ENCODE measurements at regions not wholly inside any gene's neighbourhood (a gene's known extent, or its start where the extent isn't known, plus 50 kb on each side); places are given as distances from the start of the nearest gene placed in this dataset.

DNA sequence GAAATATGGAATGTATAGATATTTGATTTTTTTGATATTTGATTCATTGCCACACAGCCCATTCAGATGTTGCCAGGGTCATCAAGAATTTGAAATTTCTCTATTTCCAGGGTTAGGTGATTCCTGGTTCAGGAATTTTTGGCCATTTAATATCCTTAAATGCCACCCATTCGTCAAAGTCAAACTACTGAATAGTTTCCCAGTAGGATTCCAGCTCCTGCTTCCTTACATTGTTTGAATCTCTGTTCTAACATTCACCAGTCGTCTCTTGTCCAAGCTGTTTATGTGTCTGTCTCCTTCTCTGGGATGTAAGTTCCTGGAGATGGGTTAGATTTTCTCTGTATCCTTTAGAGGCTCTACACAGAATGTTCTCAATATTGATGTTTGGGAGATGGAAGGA lies 124.9 kb upstream of the TLE3 start:
- in situ Hi-C loops (cut with HindIII; ENCODE audit: low sequenced_read_pairs), result no loop called here

GRCh38 chr15:70220490-70221096 lies 122.9 kb upstream of the TLE3 start:
- no peak for DNase-seq (ENCODE audit: low spot score)
- in situ Hi-C loops (cut with HindIII; ENCODE audit: low sequenced_read_pairs), result no loop called here

More for the DNA sequence above, 124.9 kb upstream of the TLE3 start:
- no peak for DNase-seq (ENCODE audit: low spot score)

GRCh38 chr15:70219966-70220365 lies 122.2 kb upstream of the TLE3 start:
- DNase-seq (ENCODE audit: low spot score), result no peak
- in situ Hi-C loops (cut with HindIII; ENCODE audit: low sequenced_read_pairs), result no loop called here

DNA sequence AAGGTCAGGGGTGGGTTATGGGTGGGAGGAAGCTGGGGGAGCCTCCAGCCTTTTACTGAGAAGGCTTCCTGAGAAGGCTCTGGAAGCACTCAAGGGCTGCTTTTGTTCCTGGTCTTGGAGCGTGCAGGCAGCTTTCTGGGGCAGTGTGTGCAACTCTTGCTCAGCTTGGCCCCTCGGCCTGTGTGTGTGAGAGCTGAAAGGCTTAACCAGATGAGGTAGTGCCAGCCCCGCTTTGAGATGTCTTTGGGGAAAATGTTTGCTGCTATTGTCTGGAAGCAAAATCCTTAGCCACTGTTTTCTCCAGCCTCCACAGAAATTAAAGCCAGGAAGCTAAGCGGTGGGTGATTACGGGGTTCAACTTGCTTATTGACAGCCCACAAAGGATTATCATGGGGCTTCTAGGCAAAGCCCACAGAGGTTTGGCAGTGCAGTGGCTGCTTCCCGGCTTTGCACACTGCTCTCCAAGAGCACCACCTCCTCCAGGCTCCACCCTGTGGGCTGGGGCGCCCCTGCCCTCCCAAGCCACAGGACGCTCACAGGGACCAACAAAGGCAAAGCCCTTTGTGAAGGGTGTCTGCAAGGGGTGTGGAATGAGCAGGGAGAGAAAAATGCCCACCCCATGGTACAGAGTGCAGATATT lies 121.7 kb upstream of the TLE3 start:
- in situ Hi-C loops (cut with HindIII; ENCODE audit: low sequenced_read_pairs), result no loop called here
- no peak for DNase-seq (ENCODE audit: low spot score)

DNA sequence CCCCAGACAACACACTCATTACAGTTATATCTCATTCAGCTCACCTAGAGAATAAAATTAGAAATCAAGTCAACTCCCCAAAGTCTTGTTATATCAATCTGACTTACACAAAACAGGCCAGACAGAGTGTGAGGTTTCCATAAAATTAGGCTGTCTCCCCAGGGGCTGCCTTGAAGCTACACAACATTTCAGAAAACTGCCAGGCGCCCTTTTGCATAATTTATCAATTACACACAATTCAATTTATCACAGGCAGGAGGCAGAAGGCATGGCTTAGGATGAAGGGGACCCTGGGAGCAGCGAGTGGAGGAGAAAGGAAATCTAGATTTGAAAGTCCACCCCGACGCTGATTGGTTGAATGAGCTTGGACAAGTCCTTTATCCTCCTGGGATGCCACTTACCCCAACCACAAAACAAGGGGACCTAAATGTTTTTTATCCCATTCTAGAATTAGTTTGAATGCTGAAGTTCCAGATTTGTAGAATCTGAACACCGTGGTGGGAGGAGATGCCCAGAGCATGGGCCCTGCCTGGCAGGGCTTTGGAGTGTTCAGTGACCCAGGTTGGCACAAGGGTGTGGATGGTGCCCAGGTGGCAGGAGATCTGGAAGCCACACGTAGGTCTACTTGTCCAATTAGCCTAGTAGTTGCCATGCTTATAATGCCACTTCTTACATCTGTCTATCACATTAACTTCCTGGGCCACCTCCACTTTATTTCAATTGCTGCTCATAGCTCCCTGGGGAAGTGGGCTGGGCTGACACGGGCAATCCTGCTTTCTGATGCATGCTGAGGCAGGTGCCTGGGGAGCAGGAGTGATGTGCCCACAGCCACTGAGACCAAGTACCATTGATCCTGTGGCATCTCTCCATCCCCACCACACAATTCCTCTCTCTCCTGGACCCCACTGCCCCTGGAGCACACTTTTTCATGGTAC lies 119.8 kb upstream of the TLE3 start:
- in situ Hi-C loops (cut with HindIII; ENCODE audit: low sequenced_read_pairs), result no loop called here
- DNase-seq (ENCODE audit: low spot score), result no peak

GRCh38 chr15:70215951-70216350 lies 118.2 kb upstream of the TLE3 start:
- no peak for DNase-seq (ENCODE audit: low spot score)
- in situ Hi-C loops (cut with HindIII; ENCODE audit: low sequenced_read_pairs), result no loop called here

DNA sequence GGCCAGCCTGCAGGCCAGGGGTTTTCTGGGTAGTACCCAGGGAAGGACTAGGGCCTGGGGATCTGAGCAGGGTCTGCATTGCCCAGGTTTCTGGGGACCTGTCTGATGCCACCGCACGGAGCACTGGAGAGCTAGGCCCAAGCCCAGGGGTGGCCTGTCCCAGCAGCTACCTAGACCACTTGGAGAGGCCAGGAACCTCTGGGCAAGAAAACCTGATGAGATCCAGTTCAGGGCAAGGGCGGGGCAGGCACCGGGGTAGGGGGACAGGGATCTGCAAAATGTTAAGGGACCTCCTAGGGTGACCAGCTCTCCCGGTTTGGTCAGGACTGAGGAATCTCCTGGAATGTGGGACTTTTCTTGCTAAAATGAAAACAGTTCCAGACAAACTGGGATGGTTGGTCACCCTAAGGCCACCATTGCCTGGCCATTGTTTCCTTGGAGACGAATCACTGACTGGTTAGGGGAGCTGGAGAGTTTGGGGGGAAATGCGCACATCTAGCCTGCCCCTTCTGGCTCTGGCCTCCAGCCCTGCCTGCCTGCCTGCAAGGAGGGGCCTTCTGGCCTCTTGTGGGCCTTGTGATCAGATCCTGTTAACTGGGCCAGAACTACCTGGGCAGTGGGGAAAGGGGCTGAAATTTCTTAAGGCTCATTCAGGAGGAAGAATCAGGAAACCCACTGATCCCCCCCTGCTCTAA lies 117.4 kb upstream of the TLE3 start:
- DNase-seq (ENCODE audit: low spot score), result no peak
- in situ Hi-C loops (cut with HindIII; ENCODE audit: low sequenced_read_pairs), result no loop called here

DNA sequence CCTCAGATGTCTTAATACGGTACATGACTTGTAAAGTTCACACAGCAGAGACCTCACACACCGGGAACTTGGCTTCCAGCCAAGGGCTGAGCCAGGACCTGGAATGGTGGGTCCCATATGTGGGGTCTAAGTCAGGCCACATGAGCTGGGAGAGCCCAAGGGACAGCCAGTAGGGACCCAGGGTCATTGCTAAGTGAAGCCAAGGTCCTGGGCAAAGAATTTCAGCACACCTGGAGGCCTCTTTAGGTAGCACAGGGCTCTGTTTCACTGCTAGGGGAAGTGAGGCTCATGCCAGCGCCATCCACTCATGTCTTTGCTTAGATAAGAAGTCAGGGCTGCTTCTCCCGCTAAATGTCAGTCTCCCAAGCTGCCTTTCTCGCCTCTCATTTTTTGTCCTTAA lies 116.6 kb upstream of the TLE3 start:
- in situ Hi-C loops (cut with HindIII; ENCODE audit: low sequenced_read_pairs), result no loop called here
- DNase-seq (ENCODE audit: low spot score), result no peak

DNA sequence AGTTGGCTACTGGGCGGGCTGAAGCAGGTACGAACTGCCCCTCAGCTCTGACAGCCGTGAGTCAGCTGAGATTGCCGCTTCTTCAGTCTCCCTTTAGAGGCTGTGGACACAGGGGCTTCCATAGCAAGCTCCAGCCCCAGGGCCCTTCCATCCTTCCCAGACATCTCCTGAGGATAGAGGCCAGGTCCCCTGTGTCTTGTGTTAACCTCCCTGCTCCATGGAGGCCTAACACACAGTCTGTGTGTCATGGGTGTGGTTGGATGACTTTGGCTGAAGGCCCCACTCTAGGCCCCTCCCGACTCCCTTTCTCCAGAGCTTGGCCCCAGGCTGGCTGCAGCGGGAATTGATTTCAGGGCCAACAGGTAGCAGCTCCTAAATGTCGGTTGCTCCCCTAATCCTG lies 116.1 kb upstream of the TLE3 start:
- in situ Hi-C loops (cut with HindIII; ENCODE audit: low sequenced_read_pairs), result no loop called here
- no peak for DNase-seq (ENCODE audit: low spot score)

DNA sequence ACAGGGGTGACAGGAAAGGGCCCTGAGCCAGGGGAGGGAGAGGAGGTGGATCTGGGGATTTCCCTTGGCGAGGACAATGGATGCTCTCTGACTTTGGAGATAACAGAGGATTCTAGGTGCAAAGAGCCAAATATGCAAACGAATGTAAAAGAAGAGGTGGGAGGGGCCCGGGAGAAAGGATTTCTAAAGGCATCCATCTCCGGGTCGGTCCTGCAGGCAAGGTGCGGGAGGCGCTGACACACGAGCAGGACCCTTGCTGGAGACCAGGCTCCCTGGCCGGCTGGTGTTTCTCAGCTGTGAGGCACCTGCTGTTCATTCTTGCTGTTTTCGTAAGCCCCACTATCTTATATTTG lies 115.2 kb upstream of the TLE3 start:
- in situ Hi-C loops (cut with HindIII; ENCODE audit: low sequenced_read_pairs), result no loop called here
- no peak for DNase-seq (ENCODE audit: low spot score)

DNA sequence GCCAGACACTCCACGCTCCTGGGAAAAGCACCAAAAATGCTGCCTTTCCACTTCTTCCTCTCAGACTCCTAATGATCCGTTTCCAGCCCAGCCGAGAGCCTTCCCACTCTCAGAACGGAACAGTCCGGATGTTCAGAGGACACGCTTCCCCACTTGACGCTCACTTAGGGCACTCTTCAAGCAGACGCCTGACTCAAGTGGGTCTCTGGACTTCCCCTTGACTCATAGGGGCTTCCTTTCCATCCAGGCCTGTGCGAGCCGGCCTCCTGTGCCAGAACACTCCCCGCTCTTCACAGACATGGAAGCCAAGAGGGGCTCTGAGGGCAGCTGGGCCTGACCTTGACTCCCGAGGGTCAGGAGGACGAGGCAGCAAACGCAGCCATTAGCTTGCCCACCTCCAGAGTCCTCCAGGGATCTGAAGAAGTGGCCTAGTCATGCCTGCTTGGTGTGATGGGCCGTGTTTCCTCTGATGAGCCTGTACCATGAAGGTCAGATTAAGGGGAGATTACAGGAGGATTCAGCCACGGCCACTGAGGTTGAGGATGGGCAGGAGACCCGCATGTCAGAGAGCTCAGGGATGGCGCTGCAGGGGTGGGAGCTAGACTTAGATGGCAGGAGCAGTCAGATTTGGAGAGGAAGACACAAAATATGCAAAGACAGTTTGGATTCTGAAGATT lies 114.7 kb upstream of the TLE3 start:
- no peak for DNase-seq (ENCODE audit: low spot score)
- in situ Hi-C loops (cut with HindIII; ENCODE audit: low sequenced_read_pairs), result no loop called here

DNA sequence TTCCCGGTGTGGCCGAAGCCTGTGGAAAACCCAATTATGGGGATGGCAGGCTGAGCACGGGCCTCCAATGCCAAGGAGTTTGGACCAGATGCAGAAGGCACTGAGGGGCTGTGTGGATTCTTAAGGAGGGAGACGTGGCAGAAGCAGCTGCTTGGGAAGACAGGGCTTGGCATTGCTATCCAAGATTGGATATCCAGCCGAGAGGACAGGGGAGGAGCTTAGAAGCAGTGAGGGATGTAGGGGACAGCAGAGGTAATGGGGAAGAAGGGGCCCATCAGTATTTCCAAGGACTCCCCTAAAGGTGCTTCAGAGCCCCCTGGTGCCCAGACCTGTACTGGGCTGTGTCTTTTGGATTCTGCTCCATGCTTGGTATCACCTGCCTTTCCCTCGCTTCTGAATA lies 112.8 kb upstream of the TLE3 start:
- in situ Hi-C loops (cut with HindIII; ENCODE audit: low sequenced_read_pairs), result no loop called here

GRCh38 chr15:70210076-70210475 lies 112.4 kb upstream of the TLE3 start:
- DNase-seq (ENCODE audit: low spot score), result no peak
- in situ Hi-C loops (cut with HindIII; ENCODE audit: low sequenced_read_pairs), result no loop called here

More for the DNA sequence above, 112.8 kb upstream of the TLE3 start:
- no peak for DNase-seq (ENCODE audit: low spot score)

- DNase-seq (ENCODE audit: low spot score), result no peak
- in situ Hi-C loops (cut with HindIII; ENCODE audit: low sequenced_read_pairs), result no loop called here
Observed at GRCh38 chr15:70209499-70209898, 111.8 kb upstream of the TLE3 start.

GRCh38 chr15:70208332-70208731 lies 110.6 kb upstream of the TLE3 start:
- in situ Hi-C loops (cut with HindIII; ENCODE audit: low sequenced_read_pairs), result no loop called here
- no peak for DNase-seq (ENCODE audit: low spot score)

DNA sequence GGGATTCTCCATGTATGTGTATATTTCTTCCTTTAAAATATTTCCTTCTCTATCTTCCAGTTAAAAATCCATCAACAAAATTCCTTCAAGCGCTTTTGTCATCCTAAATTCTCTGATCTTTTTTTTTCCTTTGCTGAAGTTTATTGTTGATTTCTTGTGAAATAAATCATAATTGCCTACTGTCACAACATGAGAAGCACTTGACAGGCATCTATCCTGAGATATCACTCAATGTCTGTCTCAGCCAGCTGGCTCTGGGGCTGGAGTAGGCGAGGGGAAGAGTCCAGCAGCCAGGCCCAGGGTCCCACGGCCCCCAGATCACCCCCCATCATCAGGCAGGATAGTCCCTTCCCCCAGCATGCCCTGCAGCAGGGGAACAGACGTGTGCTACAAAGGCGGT lies 109.0 kb upstream of the TLE3 start:
- in situ Hi-C loops (cut with HindIII; ENCODE audit: low sequenced_read_pairs), result no loop called here
- no peak for DNase-seq (ENCODE audit: low spot score)

- no peak for DNase-seq (ENCODE audit: low spot score)
- in situ Hi-C loops (cut with HindIII; ENCODE audit: low sequenced_read_pairs), result no loop called here
Observed at GRCh38 chr15:70204652-70205051, 106.9 kb upstream of the TLE3 start.

DNA sequence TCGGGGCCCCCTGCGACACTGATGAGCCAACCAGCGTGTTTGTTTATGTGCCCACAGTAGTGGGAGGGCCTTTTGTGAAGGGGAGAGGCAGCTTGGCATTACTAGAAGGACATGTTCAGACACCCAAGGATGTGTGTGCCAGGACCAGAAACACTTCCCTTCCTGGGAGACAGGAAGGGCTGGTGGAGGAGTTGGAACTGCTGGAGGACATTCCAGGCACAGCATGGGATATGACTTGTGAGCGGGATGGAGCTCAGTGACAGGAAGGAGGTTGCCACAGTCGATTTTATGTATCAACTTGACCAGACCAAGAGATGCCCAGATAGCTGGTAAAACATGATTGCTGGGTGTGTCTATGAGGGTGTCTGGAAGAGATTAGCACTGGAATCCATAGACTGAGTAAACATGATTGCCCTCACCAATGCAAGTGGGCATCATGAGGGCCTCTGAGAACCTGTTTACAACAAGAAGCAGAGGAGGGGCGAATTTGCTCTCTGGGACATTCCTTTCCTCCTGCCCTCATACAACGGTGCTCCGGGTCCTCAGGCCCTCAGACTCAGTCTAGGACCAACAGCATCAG lies 106.4 kb upstream of the TLE3 start:
- in situ Hi-C loops (cut with HindIII; ENCODE audit: low sequenced_read_pairs), result no loop called here
- no peak for DNase-seq (ENCODE audit: low spot score)

GRCh38 chr15:70202756-70203155 lies 105.0 kb upstream of the TLE3 start:
- in situ Hi-C loops (cut with HindIII; ENCODE audit: low sequenced_read_pairs), result no loop called here
- DNase-seq (ENCODE audit: low spot score), result no peak

All from G401 (cell line).